NB4 (cell line): ENCODE measurements at regions not wholly inside any gene's neighbourhood (a gene's known extent, or its start where the extent isn't known, plus 50 kb on each side); places are given as distances from the start of the nearest gene placed in this dataset.

ENCODE experiments used
- POLR2A ChIP-seq: IDR thresholded peaks from 2 replicates; pipeline ENCODE4 v1.6.1; 2011; ENCODE audit warnings: mild to moderate bottlenecking; ENCODE audit not compliant: insufficient read length; ENCODE audit errors: extremely low read depth
- TF ChIP-seq, protein P1 (sequence below): IDR thresholded peaks from one replicate; pipeline ENCODE4 v1.5.1; 2012; ENCODE audit warnings: low read depth, low read length
- TF ChIP-seq, protein P2 (sequence below): IDR thresholded peaks from 2 replicates; pipeline ENCODE4 v1.6.1; 2011; ENCODE audit warnings: low read depth, low read length

DNA sequence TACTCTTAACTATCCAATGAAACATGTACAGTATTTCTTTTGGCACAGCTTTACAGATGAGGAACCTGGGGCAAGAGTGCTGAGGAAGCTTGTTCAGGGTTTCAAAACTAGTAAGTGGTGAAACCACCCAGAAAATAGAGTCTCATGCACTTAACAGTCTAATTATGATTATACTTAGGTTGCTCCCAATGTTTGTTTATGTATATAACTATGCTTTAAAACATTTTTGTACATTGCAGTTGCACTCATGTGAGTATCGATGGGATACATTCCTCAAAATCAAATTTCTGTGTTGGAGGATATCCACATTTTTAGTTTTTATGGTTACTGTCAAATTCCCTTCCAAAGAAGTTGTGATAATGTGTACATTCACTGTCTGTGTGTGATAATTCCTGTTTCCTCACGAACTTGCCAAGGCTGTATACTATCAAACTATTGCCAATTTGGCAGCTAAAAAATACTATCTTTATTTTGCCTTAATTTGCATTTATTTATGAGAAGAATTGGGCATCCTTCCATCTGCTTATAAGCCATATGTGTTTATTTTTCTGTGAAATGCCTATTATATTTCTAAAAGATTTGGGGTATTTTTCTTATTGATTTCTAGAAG, 143.9 kb upstream of the SSTR1 start:
- TF ChIP-seq, protein P1, sequence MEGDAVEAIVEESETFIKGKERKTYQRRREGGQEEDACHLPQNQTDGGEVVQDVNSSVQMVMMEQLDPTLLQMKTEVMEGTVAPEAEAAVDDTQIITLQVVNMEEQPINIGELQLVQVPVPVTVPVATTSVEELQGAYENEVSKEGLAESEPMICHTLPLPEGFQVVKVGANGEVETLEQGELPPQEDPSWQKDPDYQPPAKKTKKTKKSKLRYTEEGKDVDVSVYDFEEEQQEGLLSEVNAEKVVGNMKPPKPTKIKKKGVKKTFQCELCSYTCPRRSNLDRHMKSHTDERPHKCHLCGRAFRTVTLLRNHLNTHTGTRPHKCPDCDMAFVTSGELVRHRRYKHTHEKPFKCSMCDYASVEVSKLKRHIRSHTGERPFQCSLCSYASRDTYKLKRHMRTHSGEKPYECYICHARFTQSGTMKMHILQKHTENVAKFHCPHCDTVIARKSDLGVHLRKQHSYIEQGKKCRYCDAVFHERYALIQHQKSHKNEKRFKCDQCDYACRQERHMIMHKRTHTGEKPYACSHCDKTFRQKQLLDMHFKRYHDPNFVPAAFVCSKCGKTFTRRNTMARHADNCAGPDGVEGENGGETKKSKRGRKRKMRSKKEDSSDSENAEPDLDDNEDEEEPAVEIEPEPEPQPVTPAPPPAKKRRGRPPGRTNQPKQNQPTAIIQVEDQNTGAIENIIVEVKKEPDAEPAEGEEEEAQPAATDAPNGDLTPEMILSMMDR, result no peak
- TF ChIP-seq, protein P2, sequence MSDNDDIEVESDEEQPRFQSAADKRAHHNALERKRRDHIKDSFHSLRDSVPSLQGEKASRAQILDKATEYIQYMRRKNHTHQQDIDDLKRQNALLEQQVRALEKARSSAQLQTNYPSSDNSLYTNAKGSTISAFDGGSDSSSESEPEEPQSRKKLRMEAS, result no peak
- no peak for TF ChIP-seq POLR2A
